BLaER1 treated with 17β-estradiol and CSF1 and Interleukin-3, amounts not matched to agents 10 nM and 100 nM (cell line): ENCODE measurements at regions not wholly inside any gene's neighbourhood (a gene's known extent, or its start where the extent isn't known, plus 50 kb on each side); places are given as distances from the start of the nearest gene placed in this dataset.

ENCODE experiments used
- H3K27ac ChIP-seq, 11 experiments: shearing (Covaris generic); formaldehyde crosslinking; 2 replicates each; pipeline ENCODE4 v1.8.1; 2022
- H3K27me3 ChIP-seq, 11 experiments: shearing (Covaris generic); formaldehyde crosslinking; 2 replicates each; pipeline ENCODE4 v1.8.1; 2022
- H3K36me3 ChIP-seq, 11 experiments: shearing (Covaris generic); formaldehyde crosslinking; 2 replicates each; pipeline ENCODE4 v1.8.1; 2022
- H3K4me1 ChIP-seq, 10 experiments: shearing (Covaris generic); formaldehyde crosslinking; 2 replicates each; pipeline ENCODE4 v1.8.1; 2022
- H3K4me2 ChIP-seq, 11 experiments: shearing (Covaris generic); formaldehyde crosslinking; 2 replicates each; pipeline ENCODE4 v1.8.1; 2022
- H3K4me3 ChIP-seq, 10 experiments: shearing (Covaris generic); formaldehyde crosslinking; 2 replicates each; pipeline ENCODE4 v1.8.1; 2022
- H3K9ac ChIP-seq, 11 experiments: shearing (Covaris generic); formaldehyde crosslinking; 2 replicates each; pipeline ENCODE4 v1.8.1; 2022
- H3K9me3 ChIP-seq, 11 experiments: shearing (Covaris generic); formaldehyde crosslinking; replicated peaks in 1 of 11; 2 replicates each; pipeline ENCODE4 v1.8.1; 2022
- H4K20me1 ChIP-seq, 11 experiments: shearing (Covaris generic); formaldehyde crosslinking; 2 replicates each; pipeline ENCODE4 v1.8.1; 2022
- Cebpa-rat ChIP-seq, 11 experiments: shearing (Covaris generic); IDR thresholded peaks; 2 replicates each; pipeline ENCODE4 v1.8.1; 2022

- no peak overlapping the region for H3K4me2 ChIP-seq
- no peak overlapping the region for H3K27ac ChIP-seq
- H4K20me1 ChIP-seq, result peaks cover 0 to 10% (median 0%) of the 10 kb centered on the region in 11 experiments; a peak in 3 of 22 replicates
- H3K9me3 ChIP-seq, result peaks cover 14 to 21% (median 17%) of the 10 kb centered on the region in 11 experiments
- no peaks in the 10 kb centered on the region for H3K36me3 ChIP-seq
- H3K9ac ChIP-seq, result no peak overlapping the region
- H3K4me1 ChIP-seq, result peaks cover 0 to 22% (median 5%) of the 10 kb centered on the region in 10 experiments; a peak in 15 of 20 replicates
- H3K4me3 ChIP-seq, result no peak overlapping the region
- H3K27me3 ChIP-seq, result peaks cover 0 to 17% (median 7%) of the 10 kb centered on the region in 11 experiments; a peak in 7 of 22 replicates
- no peak for TF ChIP-seq Cebpa-rat (IDR thresholded peaks at IDR 0.05)
These were observed 213.5 kb downstream of the CTTN start for GRCh38 chr11:70611821-70612220.

- no peaks in the 10 kb centered on the region for H3K36me3 ChIP-seq
- peaks cover 0 to 2% (median 0%) of the 10 kb centered on the region in 11 experiments; a peak in 2 of 22 replicates for H4K20me1 ChIP-seq
- H3K4me3 ChIP-seq, result no peak overlapping the region
- peaks cover 14 to 21% (median 17%) of the 10 kb centered on the region in 11 experiments for H3K9me3 ChIP-seq
- no peak overlapping the region for H3K27ac ChIP-seq
- H3K4me2 ChIP-seq, result no peak overlapping the region
- peaks cover 0 to 17% (median 7%) of the 10 kb centered on the region in 11 experiments; a peak in 7 of 22 replicates for H3K27me3 ChIP-seq
- no peak for TF ChIP-seq Cebpa-rat (IDR thresholded peaks at IDR 0.05)
- peaks cover 0 to 30% (median 13%) of the 10 kb centered on the region in 10 experiments; a peak in 15 of 20 replicates for H3K4me1 ChIP-seq
- H3K9ac ChIP-seq, result no peak overlapping the region
These were observed 214.3 kb downstream of the CTTN start for GRCh38 chr11:70612459-70613141.

DNA sequence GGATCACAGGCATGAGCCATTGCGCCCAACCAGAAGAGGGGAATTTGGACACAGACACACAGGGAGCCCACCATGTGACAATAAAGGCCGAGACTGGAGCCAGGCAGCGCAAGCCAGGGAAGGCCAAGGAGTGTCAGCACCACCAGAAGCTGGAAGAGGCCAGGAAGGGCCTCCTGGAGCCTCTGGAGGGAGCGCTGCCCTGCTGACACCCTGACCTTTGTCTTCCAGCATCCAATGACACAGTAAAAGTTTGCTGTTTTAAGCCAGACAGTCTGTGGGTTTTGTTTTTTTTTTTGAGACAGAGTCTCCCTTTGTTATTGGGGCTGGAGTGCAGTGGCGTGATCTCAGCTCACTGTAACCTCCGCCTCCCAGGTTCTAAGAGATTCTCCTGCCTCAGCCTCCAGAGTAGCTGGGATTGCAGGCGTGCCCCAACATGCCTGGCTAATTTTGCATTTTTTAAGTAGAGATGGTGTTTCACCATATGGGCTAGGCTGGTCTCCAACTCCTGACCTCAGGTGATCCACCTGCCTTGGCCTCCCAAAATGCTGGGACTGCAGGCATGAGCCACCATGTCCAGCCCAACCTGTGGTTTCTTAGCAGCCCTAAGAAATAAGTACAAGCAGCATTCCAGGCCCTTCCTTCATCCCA lies 215.8 kb downstream of the CTTN start:
- no peaks in the 10 kb centered on the region; a peak in 2 of 22 replicates for H4K20me1 ChIP-seq
- peaks cover 0 to 29% (median 13%) of the 10 kb centered on the region in 10 experiments; a peak in 15 of 20 replicates for H3K4me1 ChIP-seq
- H3K4me3 ChIP-seq, result no peak overlapping the region
- TF ChIP-seq Cebpa-rat (IDR thresholded peaks at IDR 0.05), result no peak
- H3K27ac ChIP-seq, result no peak overlapping the region
- peaks cover 14 to 21% (median 17%) of the 10 kb centered on the region in 11 experiments for H3K9me3 ChIP-seq
- peaks cover 0 to 17% (median 7%) of the 10 kb centered on the region in 11 experiments; a peak in 7 of 22 replicates for H3K27me3 ChIP-seq
- H3K4me2 ChIP-seq, result no peak overlapping the region
- H3K36me3 ChIP-seq, result no peaks in the 10 kb centered on the region
- H3K9ac ChIP-seq, result no peak overlapping the region

GRCh38 chr11:70615036-70615875 lies 216.9 kb downstream of the CTTN start:
- Histone ChIP-seq H3K4me3 (no peak overlapping the region), H3K27ac (no peak overlapping the region), H4K20me1 (no peaks in the 10 kb centered on the region; a peak in 2 of 22 replicates), H3K27me3 (peaks cover 0 to 13% (median 7%) of the 10 kb centered on the region in 11 experiments; a peak in 7 of 22 replicates), H3K9ac (no peak overlapping the region), H3K4me2 (no peak overlapping the region), H3K4me1 (peaks cover 0 to 29% (median 13%) of the 10 kb centered on the region in 10 experiments; a peak in 14 of 20 replicates), H3K9me3 (peaks cover 14 to 21% (median 17%) of the 10 kb centered on the region in 11 experiments), H3K36me3 (no peaks in the 10 kb centered on the region)
- no peak for TF ChIP-seq Cebpa-rat (IDR thresholded peaks at IDR 0.05)

GRCh38 chr11:70616317-70616716 lies 218.0 kb downstream of the CTTN start:
- peaks cover 0 to 3% (median under 1%) of the 10 kb centered on the region in 11 experiments; a peak in 5 of 22 replicates for H3K27me3 ChIP-seq
- no peaks in the 10 kb centered on the region for H3K36me3 ChIP-seq
- H3K4me3 ChIP-seq, result no peak overlapping the region
- no peak for TF ChIP-seq Cebpa-rat (IDR thresholded peaks at IDR 0.05)
- peaks cover 0 to 24% (median 13%) of the 10 kb centered on the region in 10 experiments; a peak in 14 of 20 replicates for H3K4me1 ChIP-seq
- H3K9me3 ChIP-seq, result peaks cover 14 to 21% (median 17%) of the 10 kb centered on the region in 11 experiments
- no peaks in the 10 kb centered on the region; a peak in 2 of 22 replicates for H4K20me1 ChIP-seq
- no peak overlapping the region for H3K9ac ChIP-seq
- H3K4me2 ChIP-seq, result peak overlapping the region in 8 of 11 experiments; percentile 47 to 73 (median 64); a peak in 15 of 22 replicates
- no peak overlapping the region for H3K27ac ChIP-seq

- TF ChIP-seq Cebpa-rat (IDR thresholded peaks at IDR 0.05), result no peak
- H3K27me3 ChIP-seq, result no peaks in the 10 kb centered on the region
- peaks cover 14 to 21% (median 17%) of the 10 kb centered on the region in 11 experiments for H3K9me3 ChIP-seq
- no peaks in the 10 kb centered on the region for H3K36me3 ChIP-seq
- H3K4me1 ChIP-seq, result peaks cover 0 to 24% (median 13%) of the 10 kb centered on the region in 10 experiments; a peak in 14 of 20 replicates
- H4K20me1 ChIP-seq, result no peaks in the 10 kb centered on the region; a peak in 1 of 22 replicates
- H3K9ac ChIP-seq, result peak overlapping the region in 1 of 11 experiments; percentile 9; a peak in 1 of 22 replicates
- no peak overlapping the region for H3K27ac ChIP-seq
- H3K4me3 ChIP-seq, result no peak overlapping the region
- H3K4me2 ChIP-seq, result peak overlapping the region in 8 of 11 experiments; percentile 47 to 73 (median 64); a peak in 18 of 22 replicates
These were observed 218.8 kb downstream of the CTTN start for GRCh38 chr11:70616938-70617654.

DNA sequence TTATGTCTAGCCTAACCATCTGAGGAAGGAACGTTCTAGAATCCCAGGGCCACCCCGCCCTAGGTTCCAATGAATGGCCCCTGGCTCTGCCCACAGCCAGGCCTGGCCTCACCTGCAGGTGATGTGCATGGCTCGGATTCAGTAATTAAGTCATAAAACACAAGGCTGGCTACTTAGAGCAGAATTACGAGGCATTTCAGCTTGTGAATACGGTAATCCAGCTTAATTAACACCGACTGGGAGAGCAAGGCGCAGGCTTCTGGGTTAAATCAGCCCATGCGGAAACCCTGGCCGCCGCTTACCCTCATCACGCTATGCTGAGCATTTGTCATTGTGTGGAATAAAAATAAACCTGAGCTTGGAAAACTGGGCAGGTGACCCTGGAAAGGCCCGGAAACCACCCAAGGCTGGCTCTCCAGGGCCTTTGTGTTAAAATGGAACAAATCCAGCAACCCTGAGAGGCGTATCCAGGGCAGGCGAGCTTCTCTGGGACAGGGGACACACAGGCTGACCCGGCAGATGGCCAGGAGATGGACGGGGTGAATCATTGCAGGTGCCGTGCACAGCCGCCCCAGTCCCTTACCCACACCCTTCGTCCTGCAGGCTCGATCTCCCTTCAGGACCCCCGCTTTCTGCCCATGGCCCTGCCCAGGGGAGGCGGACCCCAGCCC lies 220.2 kb downstream of the CTTN start:
- peaks cover 14 to 21% (median 17%) of the 10 kb centered on the region in 11 experiments for H3K9me3 ChIP-seq
- H3K27ac ChIP-seq, result no peak overlapping the region
- H3K9ac ChIP-seq, result no peak overlapping the region
- no peaks in the 10 kb centered on the region for H3K27me3 ChIP-seq
- peaks cover 0 to 28% (median 16%) of the 10 kb centered on the region in 10 experiments; a peak in 14 of 20 replicates for H3K4me1 ChIP-seq
- no peak overlapping the region for H3K4me3 ChIP-seq
- no peak for TF ChIP-seq Cebpa-rat (IDR thresholded peaks at IDR 0.05)
- no peaks in the 10 kb centered on the region for H3K36me3 ChIP-seq
- H3K4me2 ChIP-seq, result peak overlapping the region in 2 of 11 experiments; percentile 68 to 73; a peak in 1 of 22 replicates
- H4K20me1 ChIP-seq, result no peaks in the 10 kb centered on the region; a peak in 1 of 22 replicates
